ENCODE measurements at regions not wholly inside any gene's neighbourhood (a gene's known extent, or its start where the extent isn't known, plus 50 kb on each side); places are given as distances from the start of the nearest gene placed in this dataset.
A peak's percentile ranks its signal among the peaks of the same experiment; 100 is the strongest.

DNA sequence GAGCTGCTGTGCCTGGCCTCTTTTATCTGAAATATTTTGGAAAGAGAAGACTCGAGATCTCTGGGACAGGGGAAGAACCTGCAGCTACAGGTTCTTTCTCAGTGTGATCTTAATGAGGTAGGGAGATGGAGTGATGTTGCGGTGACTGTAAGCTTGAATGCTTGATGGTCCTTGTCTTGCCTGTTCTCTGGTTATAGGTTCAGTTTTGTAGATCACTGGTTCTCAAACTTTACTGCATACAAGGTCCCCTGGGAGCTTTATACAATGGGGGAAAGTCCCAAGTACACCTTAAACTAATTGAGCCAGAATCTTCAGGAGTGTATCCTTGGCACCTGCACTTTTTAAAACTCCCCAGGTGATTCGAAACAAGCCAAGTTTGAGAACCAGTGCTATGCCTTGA, 136.7 kb upstream of the CXCR4 start (continued):
- TF ChIP-seq, protein P1, sequence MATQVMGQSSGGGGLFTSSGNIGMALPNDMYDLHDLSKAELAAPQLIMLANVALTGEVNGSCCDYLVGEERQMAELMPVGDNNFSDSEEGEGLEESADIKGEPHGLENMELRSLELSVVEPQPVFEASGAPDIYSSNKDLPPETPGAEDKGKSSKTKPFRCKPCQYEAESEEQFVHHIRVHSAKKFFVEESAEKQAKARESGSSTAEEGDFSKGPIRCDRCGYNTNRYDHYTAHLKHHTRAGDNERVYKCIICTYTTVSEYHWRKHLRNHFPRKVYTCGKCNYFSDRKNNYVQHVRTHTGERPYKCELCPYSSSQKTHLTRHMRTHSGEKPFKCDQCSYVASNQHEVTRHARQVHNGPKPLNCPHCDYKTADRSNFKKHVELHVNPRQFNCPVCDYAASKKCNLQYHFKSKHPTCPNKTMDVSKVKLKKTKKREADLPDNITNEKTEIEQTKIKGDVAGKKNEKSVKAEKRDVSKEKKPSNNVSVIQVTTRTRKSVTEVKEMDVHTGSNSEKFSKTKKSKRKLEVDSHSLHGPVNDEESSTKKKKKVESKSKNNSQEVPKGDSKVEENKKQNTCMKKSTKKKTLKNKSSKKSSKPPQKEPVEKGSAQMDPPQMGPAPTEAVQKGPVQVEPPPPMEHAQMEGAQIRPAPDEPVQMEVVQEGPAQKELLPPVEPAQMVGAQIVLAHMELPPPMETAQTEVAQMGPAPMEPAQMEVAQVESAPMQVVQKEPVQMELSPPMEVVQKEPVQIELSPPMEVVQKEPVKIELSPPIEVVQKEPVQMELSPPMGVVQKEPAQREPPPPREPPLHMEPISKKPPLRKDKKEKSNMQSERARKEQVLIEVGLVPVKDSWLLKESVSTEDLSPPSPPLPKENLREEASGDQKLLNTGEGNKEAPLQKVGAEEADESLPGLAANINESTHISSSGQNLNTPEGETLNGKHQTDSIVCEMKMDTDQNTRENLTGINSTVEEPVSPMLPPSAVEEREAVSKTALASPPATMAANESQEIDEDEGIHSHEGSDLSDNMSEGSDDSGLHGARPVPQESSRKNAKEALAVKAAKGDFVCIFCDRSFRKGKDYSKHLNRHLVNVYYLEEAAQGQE (IDR thresholded peaks at IDR 0.05; ENCODE audit: low read depth, low read length), result no peak
- TF ChIP-seq NFYA (IDR thresholded peaks at IDR 0.05; ENCODE audit: borderline replicate concordance, low read depth, low read length) (no peak), KAT2A (conservative IDR thresholded peaks at IDR 0.05; ENCODE audit: control insufficient read depth, low read depth, low read length) (no peak), ZNF622 (IDR thresholded peaks at IDR 0.05) (no peak), ZNF384 (IDR thresholded peaks at IDR 0.05; ENCODE audit: borderline replicate concordance, low read depth, low read length) (no peak), MYB (IDR thresholded peaks at IDR 0.05; ENCODE audit: borderline replicate concordance, low read depth, low read length) (no peak), STAT1 (conservative IDR thresholded peaks at IDR 0.05) (no peak), PAX5 (IDR thresholded peaks at IDR 0.05; ENCODE audit: borderline replicate concordance, low read depth, low read length) (no peak), ASH2L (IDR thresholded peaks at IDR 0.05; ENCODE audit: borderline replicate concordance, low read depth) (no peak), EP300 (IDR thresholded peaks at IDR 0.05; ENCODE audit: borderline replicate concordance in 1 of 2, control insufficient read depth in 1 of 2, low read depth in 2 of 2, low read length in 2 of 2) (peak in 1 of 2 experiments; percentile 27; a peak in 2 of 4 replicates), BMI1 (IDR thresholded peaks at IDR 0.05; ENCODE audit: borderline replicate concordance) (no peak), NFXL1 (IDR thresholded peaks at IDR 0.05; ENCODE audit: borderline replicate concordance) (no peak), CREM (IDR thresholded peaks at IDR 0.05; ENCODE audit: low read depth) (0 out of 2 replicates have a peak, but pooled peaks have one; percentile 26)
- TF ChIP-seq, protein P2, sequence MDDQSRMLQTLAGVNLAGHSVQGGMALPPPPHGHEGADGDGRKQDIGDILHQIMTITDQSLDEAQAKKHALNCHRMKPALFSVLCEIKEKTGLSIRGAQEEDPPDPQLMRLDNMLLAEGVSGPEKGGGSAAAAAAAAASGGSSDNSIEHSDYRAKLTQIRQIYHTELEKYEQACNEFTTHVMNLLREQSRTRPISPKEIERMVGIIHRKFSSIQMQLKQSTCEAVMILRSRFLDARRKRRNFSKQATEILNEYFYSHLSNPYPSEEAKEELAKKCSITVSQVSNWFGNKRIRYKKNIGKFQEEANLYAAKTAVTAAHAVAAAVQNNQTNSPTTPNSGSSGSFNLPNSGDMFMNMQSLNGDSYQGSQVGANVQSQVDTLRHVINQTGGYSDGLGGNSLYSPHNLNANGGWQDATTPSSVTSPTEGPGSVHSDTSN (IDR thresholded peaks at IDR 0.05; ENCODE audit: insufficient replicate concordance, low read depth, low read length), result no peak
- TF ChIP-seq, protein P3, sequence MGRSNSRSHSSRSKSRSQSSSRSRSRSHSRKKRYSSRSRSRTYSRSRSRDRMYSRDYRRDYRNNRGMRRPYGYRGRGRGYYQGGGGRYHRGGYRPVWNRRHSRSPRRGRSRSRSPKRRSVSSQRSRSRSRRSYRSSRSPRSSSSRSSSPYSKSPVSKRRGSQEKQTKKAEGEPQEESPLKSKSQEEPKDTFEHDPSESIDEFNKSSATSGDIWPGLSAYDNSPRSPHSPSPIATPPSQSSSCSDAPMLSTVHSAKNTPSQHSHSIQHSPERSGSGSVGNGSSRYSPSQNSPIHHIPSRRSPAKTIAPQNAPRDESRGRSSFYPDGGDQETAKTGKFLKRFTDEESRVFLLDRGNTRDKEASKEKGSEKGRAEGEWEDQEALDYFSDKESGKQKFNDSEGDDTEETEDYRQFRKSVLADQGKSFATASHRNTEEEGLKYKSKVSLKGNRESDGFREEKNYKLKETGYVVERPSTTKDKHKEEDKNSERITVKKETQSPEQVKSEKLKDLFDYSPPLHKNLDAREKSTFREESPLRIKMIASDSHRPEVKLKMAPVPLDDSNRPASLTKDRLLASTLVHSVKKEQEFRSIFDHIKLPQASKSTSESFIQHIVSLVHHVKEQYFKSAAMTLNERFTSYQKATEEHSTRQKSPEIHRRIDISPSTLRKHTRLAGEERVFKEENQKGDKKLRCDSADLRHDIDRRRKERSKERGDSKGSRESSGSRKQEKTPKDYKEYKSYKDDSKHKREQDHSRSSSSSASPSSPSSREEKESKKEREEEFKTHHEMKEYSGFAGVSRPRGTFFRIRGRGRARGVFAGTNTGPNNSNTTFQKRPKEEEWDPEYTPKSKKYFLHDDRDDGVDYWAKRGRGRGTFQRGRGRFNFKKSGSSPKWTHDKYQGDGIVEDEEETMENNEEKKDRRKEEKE (IDR thresholded peaks at IDR 0.05), result no peak

Data from GM12878 (cell line).